T-helper 1 cell treated with Interleukin-12 subunit alpha and Interleukin-12 subunit beta and Interleukin-4 antibody, amounts not matched to agents 30 μg/mL and 1 μg/mL, for 36 hours (primary cell): ENCODE measurements at regions not wholly inside any gene's neighbourhood (a gene's known extent, or its start where the extent isn't known, plus 50 kb on each side); places are given as distances from the start of the nearest gene placed in this dataset.
"Not testable (repeated sequence)": the region's sequence is repeated elsewhere in the genome, so short reads cannot be mapped to it uniquely, and the experiment has no call there.

Experiments used
- H3K27ac Mint-ChIP-seq: one replicate; pipeline ENCODE4 v1.8.0; 2021; ENCODE audit warnings: mild to moderate bottlenecking, mixed read lengths
- H3K27me3 Mint-ChIP-seq: one replicate; pipeline ENCODE4 v1.8.0; 2021; ENCODE audit warnings: low read depth, mixed read lengths
- H3K36me3 Mint-ChIP-seq: one replicate; pipeline ENCODE4 v1.8.0; 2021; ENCODE audit warnings: low read depth, mixed read lengths
- H3K4me1 Mint-ChIP-seq: one replicate; pipeline ENCODE4 v1.8.0; 2021; ENCODE audit warnings: low read depth, mixed read lengths
- H3K4me3 Mint-ChIP-seq: one replicate; pipeline ENCODE4 v1.8.0; 2021; ENCODE audit warnings: mild to moderate bottlenecking, moderate library complexity, mixed read lengths
- H3K9me3 Mint-ChIP-seq: one replicate; pipeline ENCODE4 v1.8.0; 2021; ENCODE audit warnings: mixed read lengths

DNA sequence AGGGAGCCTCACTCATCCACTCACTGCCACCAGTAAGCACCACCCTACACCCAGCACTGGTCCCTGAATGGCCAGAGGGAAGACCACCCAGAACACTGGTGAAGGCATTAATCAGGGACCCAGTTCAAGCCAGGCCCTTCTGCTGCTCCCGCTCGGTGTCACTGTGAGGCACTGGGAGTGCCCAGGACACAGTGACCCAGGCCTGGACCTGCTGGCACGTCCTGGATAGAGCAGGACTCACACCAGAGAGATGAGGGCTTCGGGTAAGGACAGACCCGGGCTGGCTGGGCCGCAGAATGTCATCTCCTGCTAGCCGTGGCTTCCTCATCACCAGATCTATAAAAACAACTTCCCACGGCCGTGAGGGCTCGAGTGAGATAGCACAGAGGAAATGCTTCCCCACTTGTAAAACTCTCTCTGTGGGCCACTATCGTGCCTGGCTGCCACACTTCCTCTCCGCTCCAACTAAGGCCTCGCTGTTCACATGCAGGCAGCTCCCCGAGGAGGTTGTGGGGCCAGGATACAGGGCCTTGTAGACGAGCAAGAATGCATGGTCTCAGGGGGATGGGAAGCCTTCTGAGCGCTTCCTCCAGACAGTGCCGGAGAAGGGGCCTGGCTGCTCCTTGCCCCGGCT is 158.1 kb downstream of the NPIPB11 start:
- not testable (repeated sequence) for H3K36me3 Mint-ChIP-seq, H3K4me3 Mint-ChIP-seq, H3K27me3 Mint-ChIP-seq, H3K4me1 Mint-ChIP-seq, H3K27ac Mint-ChIP-seq
- peaks cover 11% of the 10 kb centered on the region for H3K9me3 Mint-ChIP-seq

GRCh38 chr16:29246091-29246490 is 160.4 kb downstream of the NPIPB11 start:
- H3K27ac Mint-ChIP-seq, H3K27me3 Mint-ChIP-seq, H3K4me1 Mint-ChIP-seq, H3K36me3 Mint-ChIP-seq, H3K4me3 Mint-ChIP-seq: not testable (repeated sequence)
- H3K9me3 Mint-ChIP-seq = peaks cover 11% of the 10 kb centered on the region

- Mint-ChIP-seq H3K4me1 (peaks cover 2% of the 10 kb centered on the region), H3K4me3 (no peak overlapping the region), H3K27me3 (no peaks in the 10 kb centered on the region), H3K9me3 (peaks cover 4% of the 10 kb centered on the region), H3K36me3 (peaks cover 1% of the 10 kb centered on the region), H3K27ac (no peak overlapping the region)
These were observed 168.5 kb downstream of the NPIPB11 start for GRCh38 chr16:29237971-29238370.

- H3K4me3 Mint-ChIP-seq, H3K4me1 Mint-ChIP-seq, H3K36me3 Mint-ChIP-seq, H3K9me3 Mint-ChIP-seq, H3K27me3 Mint-ChIP-seq, H3K27ac Mint-ChIP-seq: not testable (repeated sequence)
These were observed 169.0 kb downstream of the NPIPB11 start for GRCh38 chr16:29237495-29237894.

DNA sequence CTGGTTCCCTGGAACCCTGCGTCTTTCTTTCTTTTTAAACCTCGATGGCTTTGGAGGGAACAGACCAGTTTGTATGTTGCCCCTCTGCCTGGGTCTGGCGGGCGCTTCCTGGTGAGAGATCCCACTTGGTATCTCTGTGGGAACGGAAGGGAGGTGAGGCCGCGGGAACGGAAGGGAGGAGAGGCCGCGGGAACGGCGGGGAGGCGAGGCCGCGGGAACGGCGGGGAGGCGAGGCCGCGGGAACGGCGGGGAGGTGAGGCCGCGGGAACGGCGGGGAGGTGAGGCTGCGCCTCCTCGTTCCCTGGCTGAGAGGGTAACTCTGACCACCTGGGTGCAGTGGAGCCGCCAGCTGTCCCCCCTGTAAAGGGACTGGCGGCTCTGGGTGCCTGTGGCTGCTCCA is 169.5 kb downstream of the NPIPB11 start:
- not testable (repeated sequence) for H3K4me1 Mint-ChIP-seq, H3K36me3 Mint-ChIP-seq, H3K9me3 Mint-ChIP-seq, H3K4me3 Mint-ChIP-seq, H3K27ac Mint-ChIP-seq, H3K27me3 Mint-ChIP-seq

- H3K4me3 Mint-ChIP-seq, H3K27me3 Mint-ChIP-seq, H3K36me3 Mint-ChIP-seq, H3K9me3 Mint-ChIP-seq, H3K4me1 Mint-ChIP-seq, H3K27ac Mint-ChIP-seq: not testable (repeated sequence)
These were observed 170.6 kb downstream of the NPIPB11 start for GRCh38 chr16:29235836-29236370.

DNA sequence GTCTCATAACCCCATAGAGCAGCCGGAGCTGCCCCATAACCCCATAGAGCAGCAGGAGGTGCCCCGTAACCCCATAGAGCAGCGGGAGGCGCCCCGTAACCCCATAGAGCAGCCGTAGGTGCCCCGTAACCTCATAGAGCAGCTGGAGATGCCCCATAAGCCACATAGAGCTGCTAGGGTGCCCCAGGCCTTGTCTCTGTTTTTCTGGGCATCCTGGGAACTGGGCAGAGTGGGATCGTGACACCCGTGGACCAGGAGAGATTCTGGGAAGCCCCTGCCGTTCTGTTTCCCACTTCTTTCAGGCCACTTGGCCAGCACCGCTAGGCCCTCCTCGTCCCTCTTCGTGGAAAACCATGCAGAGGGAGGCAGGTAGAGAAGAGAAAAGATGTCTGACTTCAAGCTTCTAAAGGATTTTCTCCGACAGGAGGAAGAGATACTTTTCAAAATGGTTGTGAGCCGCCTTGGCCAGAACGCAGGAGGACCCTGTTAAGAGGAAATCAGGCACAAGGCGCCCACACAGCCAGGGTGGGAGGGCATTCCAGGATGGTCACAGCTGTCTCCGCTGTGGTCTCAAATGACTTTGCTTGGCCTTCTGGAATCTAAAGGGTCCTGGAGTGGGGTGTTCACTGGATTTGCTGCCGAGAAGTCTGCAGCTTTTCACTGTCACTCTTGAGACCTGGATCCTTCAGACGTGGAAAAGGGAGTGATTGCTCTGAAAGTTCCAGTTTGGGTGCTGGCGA is 171.8 kb downstream of the NPIPB11 start:
- not testable (repeated sequence) for H3K27ac Mint-ChIP-seq, H3K36me3 Mint-ChIP-seq, H3K4me1 Mint-ChIP-seq, H3K4me3 Mint-ChIP-seq, H3K27me3 Mint-ChIP-seq, H3K9me3 Mint-ChIP-seq

- not testable (repeated sequence) for H3K27me3 Mint-ChIP-seq, H3K27ac Mint-ChIP-seq, H3K4me3 Mint-ChIP-seq, H3K9me3 Mint-ChIP-seq, H3K4me1 Mint-ChIP-seq, H3K36me3 Mint-ChIP-seq
These were observed 172.7 kb downstream of the NPIPB11 start for GRCh38 chr16:29233705-29234404.

DNA sequence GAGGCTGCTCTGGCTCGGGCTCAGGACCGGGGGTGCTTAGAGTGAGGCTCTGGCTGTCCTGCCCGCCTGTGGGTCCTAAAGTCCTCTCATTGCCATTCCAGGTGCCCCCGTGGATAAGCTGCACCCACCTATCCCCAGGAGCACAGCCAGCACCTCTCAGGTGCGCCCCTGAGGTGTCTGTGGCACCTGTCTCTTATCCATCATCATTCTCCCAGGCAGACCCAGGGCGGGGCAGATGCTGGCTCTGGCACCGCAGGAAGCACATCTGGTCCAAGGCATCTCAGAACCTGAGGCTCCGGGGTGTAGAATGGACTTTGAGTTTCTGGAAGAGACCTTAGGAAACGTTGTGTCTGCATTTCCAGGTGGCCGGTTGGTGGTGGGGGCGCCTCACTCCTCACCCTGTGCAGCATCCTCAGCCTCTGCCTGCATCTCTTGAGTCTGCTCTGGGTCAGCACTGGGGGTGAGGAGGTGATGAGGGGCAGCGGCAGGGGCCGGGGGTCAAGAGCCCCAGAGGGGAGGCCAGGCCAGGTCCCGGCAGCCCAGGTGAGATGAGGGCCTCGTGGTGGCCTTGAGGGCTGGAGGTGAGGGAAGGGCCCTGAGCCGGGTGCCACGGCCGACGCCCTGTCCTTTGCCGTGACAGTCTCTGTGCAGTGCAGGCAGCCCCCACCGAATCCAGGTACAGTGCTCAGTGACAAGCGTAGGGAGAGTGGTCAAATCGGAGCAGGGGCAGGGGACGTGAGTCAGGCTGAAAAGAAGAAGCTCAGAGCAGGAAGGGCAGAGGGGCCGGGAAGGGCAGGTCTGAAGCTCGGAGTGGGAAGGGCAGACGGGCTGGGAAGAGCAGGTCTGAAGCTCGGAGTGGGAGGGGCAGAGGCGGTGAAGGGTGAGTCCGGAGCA is 173.5 kb downstream of the NPIPB11 start:
- no peaks in the 10 kb centered on the region for H3K27me3 Mint-ChIP-seq
- no peaks in the 10 kb centered on the region for H3K9me3 Mint-ChIP-seq
- H3K4me3 Mint-ChIP-seq = no peak overlapping the region
- no peaks in the 10 kb centered on the region for H3K36me3 Mint-ChIP-seq
- no peak overlapping the region for H3K27ac Mint-ChIP-seq
- peaks cover 2% of the 10 kb centered on the region for H3K4me1 Mint-ChIP-seq

GRCh38 chr16:29232160-29232705 is 174.3 kb downstream of the NPIPB11 start:
- H3K4me3 Mint-ChIP-seq, H3K27me3 Mint-ChIP-seq, H3K36me3 Mint-ChIP-seq, H3K27ac Mint-ChIP-seq, H3K4me1 Mint-ChIP-seq, H3K9me3 Mint-ChIP-seq: not testable (repeated sequence)

GRCh38 chr16:29231244-29231643 is 175.3 kb downstream of the NPIPB11 start:
- Mint-ChIP-seq H3K4me1 (peaks cover 2% of the 10 kb centered on the region), H3K4me3 (no peak overlapping the region), H3K9me3 (no peaks in the 10 kb centered on the region), H3K27me3 (no peaks in the 10 kb centered on the region), H3K36me3 (peaks cover 5% of the 10 kb centered on the region), H3K27ac (no peak overlapping the region)

DNA sequence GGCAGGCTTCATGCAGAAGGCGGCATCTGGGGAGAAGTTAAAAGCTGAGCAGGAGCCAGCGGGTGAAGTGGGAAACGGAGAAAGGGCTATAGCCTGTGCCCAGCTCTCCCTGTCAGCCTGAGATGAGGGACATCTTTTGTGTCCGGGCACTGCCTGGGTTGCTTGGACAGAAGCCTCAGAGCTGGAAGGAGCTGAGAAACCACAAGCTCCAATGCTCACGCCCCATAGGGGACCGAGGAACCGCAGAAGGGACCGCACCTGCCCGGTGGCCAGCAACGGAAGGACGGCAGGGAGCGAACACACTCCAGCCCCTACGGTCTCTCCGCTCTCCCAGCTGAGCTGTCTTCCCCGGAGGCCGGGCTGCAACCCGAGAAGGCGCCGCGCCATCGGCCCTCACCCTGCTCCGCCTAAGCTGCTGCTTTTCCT is 175.8 kb downstream of the NPIPB11 start:
- Mint-ChIP-seq H3K27me3 (no peaks in the 10 kb centered on the region), H3K4me1 (no peaks in the 10 kb centered on the region), H3K9me3 (no peaks in the 10 kb centered on the region), H3K4me3 (no peak overlapping the region), H3K36me3 (peaks cover 6% of the 10 kb centered on the region), H3K27ac (no peak overlapping the region)

DNA sequence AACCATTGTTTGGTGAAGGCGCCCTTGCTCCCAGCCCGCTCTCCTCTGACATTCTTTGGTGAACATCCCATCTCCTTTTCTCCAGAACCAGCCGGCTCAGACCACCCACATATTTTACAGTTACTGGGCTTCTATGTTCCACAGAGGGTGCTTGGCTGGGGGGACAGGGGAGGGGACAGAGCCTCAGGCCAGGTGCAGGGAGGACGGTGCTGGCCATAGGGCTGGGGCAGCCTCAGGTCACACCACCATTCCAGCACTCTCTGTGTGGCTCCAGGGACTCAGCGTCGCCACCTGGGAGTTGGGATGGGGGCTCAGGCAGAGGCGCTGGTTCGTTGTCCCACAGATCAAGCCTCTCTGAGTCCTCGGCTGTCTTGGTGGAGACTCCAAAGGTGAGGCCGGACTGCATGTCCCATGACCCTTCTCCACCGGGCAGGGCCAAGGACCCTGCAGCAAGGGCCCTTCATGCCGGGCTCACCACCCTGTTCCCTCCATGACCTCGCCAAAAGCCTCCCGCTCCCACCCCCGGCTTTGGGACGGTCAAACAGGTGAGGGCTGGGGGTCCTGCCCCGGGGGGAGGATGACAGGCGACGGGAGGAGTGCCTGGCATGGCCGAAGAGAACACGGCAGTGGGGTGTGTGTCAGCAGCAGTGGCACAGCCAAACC is 176.4 kb downstream of the NPIPB11 start:
- not testable (repeated sequence) for H3K9me3 Mint-ChIP-seq, H3K27me3 Mint-ChIP-seq, H3K4me3 Mint-ChIP-seq, H3K36me3 Mint-ChIP-seq, H3K4me1 Mint-ChIP-seq, H3K27ac Mint-ChIP-seq

- H3K9me3 Mint-ChIP-seq, H3K4me3 Mint-ChIP-seq: not testable (repeated sequence)
These were observed 176.9 kb downstream of the NPIPB11 start for GRCh38 chr16:29229616-29230005.

More at GRCh38 chr16:29229616-29230005, 176.9 kb downstream of the NPIPB11 start:
- H3K36me3 Mint-ChIP-seq, H3K4me1 Mint-ChIP-seq, H3K27me3 Mint-ChIP-seq, H3K27ac Mint-ChIP-seq: not testable (repeated sequence)
